ENCODE measurements at regions not wholly inside any gene's neighbourhood (a gene's known extent, or its start where the extent isn't known, plus 50 kb on each side); places are given as distances from the start of the nearest gene placed in this dataset.

- TF ChIP-seq CTCF (IDR thresholded peaks at IDR 0.05) (no peak), POLR2A (IDR thresholded peaks at IDR 0.05) (no peak)
These were observed 283.1 kb upstream of the TRIB2 start for GRCh38 chr2:12433626-12433990.

Data from Peyer's patch (tissue), 4 donors.